A673 (cell line): ENCODE measurements at regions not wholly inside any gene's neighbourhood (a gene's known extent, or its start where the extent isn't known, plus 50 kb on each side); places are given as distances from the start of the nearest gene placed in this dataset.

ENCODE experiments used
- EZH2 ChIP-seq: fragments of 200-600 bp; sonication (generic); IDR thresholded peaks from 2 replicates; pipeline ENCODE4 v1.6.1; 2017; ENCODE audit warnings: borderline replicate concordance, low read depth, mild to moderate bottlenecking, mixed read lengths, antibody characterized with exemption, low read length; ENCODE audit not compliant: poor library complexity, severe bottlenecking
- TF ChIP-seq, protein P1 (sequence below): fragments of 300-800, 200-600 bp; sonication (generic); conservative IDR thresholded peaks from 2 replicates; pipeline ENCODE4 v1.5.1; 2017; ENCODE audit warnings: low read depth, mild to moderate bottlenecking, antibody characterized with exemption, low read length, moderate library complexity, mixed read lengths

DNA sequence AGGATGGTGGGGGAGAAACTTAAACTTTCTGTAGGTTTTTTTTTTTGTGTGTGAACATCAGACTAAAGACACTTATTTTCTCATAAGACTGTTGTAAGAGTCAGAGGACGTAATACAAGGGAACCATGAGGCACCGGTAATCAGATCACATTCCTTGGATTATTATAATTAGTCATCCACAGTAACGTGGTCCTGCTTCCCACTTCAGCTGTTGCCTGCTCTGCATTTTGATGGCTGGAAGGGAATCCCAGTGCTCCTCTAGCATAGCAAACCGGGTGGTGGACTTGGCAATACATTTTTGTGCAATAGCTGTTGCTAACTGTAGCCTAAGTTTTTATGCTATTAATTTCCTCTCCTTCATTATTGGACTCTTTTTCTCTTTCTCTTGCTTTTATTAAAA, 294.8 kb downstream of the NR2F2 start:
- TF ChIP-seq, protein P1, sequence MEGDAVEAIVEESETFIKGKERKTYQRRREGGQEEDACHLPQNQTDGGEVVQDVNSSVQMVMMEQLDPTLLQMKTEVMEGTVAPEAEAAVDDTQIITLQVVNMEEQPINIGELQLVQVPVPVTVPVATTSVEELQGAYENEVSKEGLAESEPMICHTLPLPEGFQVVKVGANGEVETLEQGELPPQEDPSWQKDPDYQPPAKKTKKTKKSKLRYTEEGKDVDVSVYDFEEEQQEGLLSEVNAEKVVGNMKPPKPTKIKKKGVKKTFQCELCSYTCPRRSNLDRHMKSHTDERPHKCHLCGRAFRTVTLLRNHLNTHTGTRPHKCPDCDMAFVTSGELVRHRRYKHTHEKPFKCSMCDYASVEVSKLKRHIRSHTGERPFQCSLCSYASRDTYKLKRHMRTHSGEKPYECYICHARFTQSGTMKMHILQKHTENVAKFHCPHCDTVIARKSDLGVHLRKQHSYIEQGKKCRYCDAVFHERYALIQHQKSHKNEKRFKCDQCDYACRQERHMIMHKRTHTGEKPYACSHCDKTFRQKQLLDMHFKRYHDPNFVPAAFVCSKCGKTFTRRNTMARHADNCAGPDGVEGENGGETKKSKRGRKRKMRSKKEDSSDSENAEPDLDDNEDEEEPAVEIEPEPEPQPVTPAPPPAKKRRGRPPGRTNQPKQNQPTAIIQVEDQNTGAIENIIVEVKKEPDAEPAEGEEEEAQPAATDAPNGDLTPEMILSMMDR = no peak
- TF ChIP-seq EZH2 = no peak
